ENCODE measurements at regions not wholly inside any gene's neighbourhood (a gene's known extent, or its start where the extent isn't known, plus 50 kb on each side); places are given as distances from the start of the nearest gene placed in this dataset.

DNA sequence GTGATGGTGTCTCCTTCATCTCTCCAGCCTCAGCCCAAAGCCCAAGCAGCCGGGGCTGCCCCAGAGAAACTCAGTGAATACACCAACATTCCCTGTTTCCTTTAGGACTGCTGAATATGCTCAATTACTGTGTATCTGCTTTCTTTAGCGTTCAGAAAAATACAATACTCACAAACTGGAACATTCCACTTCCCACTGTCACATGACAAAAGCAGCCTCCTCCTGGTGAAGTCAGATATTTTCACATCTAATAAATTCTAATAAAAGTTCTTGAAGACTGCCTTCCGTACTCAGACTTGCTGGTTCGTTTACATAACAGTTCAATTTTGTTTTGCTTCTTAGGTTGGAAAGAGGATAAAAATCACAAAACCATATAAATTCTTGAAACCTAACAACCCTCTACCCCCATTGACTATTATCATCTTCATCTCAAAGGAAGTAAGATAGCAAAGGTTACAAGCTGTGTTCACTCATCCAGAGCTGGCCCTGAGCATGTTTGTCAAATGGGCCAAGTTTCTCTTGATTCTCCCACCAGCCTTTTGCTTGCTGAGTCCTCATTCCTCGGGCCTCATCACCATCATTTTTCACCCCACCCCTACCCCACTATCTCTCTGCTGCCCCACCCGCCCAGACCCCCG is 190.8 kb upstream of the HNRNPA3 start:
- DNase-seq (ENCODE audit: low spot score): no peak
- TF ChIP-seq EZH2phosphoT487 (IDR thresholded peaks at IDR 0.05; ENCODE audit: low read depth, severe bottlenecking, unreplicated experiment): no peak
- TF ChIP-seq EZH2 (IDR thresholded peaks at IDR 0.05; ENCODE audit: borderline replicate concordance): no peak
- TF ChIP-seq, protein P1, sequence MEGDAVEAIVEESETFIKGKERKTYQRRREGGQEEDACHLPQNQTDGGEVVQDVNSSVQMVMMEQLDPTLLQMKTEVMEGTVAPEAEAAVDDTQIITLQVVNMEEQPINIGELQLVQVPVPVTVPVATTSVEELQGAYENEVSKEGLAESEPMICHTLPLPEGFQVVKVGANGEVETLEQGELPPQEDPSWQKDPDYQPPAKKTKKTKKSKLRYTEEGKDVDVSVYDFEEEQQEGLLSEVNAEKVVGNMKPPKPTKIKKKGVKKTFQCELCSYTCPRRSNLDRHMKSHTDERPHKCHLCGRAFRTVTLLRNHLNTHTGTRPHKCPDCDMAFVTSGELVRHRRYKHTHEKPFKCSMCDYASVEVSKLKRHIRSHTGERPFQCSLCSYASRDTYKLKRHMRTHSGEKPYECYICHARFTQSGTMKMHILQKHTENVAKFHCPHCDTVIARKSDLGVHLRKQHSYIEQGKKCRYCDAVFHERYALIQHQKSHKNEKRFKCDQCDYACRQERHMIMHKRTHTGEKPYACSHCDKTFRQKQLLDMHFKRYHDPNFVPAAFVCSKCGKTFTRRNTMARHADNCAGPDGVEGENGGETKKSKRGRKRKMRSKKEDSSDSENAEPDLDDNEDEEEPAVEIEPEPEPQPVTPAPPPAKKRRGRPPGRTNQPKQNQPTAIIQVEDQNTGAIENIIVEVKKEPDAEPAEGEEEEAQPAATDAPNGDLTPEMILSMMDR (IDR thresholded peaks at IDR 0.05; ENCODE audit: poor library complexity): no peak
- no peaks in the 10 kb centered on the region for H3K79me2 ChIP-seq
- no peak overlapping the region for H3K4me3 ChIP-seq
- H3K9me3 ChIP-seq (ENCODE audit: low read depth): no peaks in the 10 kb centered on the region
- H3K27ac ChIP-seq: no peak overlapping the region
- H3K27me3 ChIP-seq: peaks cover 3% of the 10 kb centered on the region
- H3K9me2 ChIP-seq (replicated peaks; ENCODE audit: insufficient read depth): no peaks in the 10 kb centered on the region
- H4K20me1 ChIP-seq (ENCODE audit: insufficient read depth, poor library complexity, severe bottlenecking): no peaks in the 10 kb centered on the region
- H3K4me1 ChIP-seq (ENCODE audit: insufficient read depth): no peaks in the 10 kb centered on the region
- no peak overlapping the region for H3K4me2 ChIP-seq
- no peak overlapping the region for H2AFZ ChIP-seq
- 58% methylated on average over 7 of the region's 7 CpGs for WGBS (ENCODE audit: low lambda C conversion rate, missing lambda C conversion rate)
- H3K36me3 ChIP-seq (replicated peaks; ENCODE audit: insufficient read depth, low read depth): no peaks in the 10 kb centered on the region

DNA sequence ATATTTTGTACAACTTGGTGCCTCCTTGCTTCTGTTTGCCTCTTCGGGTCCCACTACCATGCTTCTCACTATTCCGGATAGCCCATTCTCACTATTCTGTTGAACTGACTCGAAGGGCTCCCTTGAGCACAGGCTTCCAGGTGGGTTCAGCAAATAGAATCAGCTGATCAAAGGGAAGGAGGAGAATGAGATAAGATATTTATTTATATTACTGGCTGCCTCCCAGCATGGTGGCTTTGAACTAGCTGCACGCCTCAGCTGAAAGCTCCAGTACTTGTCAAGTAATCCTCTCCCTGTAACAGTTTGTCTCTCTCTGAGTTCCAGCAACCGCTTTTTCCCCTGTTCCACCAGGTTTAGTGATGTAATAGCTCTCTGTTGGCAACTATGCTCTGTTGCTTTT is 187.8 kb upstream of the HNRNPA3 start:
- H3K79me2 ChIP-seq: no peaks in the 10 kb centered on the region
- H3K27me3 ChIP-seq: peaks cover 3% of the 10 kb centered on the region

DNA sequence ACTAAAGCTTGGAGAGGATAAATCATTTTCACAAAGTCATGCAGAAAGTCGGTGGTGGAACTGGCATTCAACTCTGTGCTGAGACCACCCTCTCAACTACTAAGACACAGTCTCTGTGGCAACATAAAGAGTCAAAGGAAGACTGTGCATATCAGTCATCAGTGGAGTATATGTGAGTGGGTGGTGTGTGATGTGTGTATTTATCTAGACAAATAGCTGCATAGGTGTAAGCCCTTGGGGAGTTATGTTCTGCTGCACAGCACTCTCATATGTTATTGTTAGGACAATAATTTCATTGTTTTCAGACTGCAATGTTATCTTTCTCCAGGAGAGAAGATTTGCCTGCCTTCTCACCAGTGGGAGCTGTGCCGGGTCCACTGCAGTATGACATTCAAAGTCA is 186.3 kb upstream of the HNRNPA3 start:
- Histone ChIP-seq H3K36me3 (replicated peaks; ENCODE audit: insufficient read depth, low read depth) (no peaks in the 10 kb centered on the region), H3K27me3 (peaks cover 12% of the 10 kb centered on the region), H3K79me2 (no peaks in the 10 kb centered on the region), H3K4me3 (no peak overlapping the region), H3K9me2 (replicated peaks; ENCODE audit: insufficient read depth) (no peaks in the 10 kb centered on the region), H3K4me2 (no peak overlapping the region), H4K20me1 (ENCODE audit: insufficient read depth, poor library complexity, severe bottlenecking) (no peaks in the 10 kb centered on the region), H3K27ac (no peak overlapping the region), H3K9me3 (ENCODE audit: low read depth) (no peaks in the 10 kb centered on the region), H2AFZ (no peak overlapping the region), H3K4me1 (ENCODE audit: insufficient read depth) (peaks cover 12% of the 10 kb centered on the region)
- no peak for DNase-seq (ENCODE audit: low spot score)
- TF ChIP-seq, protein P1 (IDR thresholded peaks at IDR 0.05; ENCODE audit: poor library complexity): no peak
- TF ChIP-seq EZH2 (IDR thresholded peaks at IDR 0.05; ENCODE audit: borderline replicate concordance) (no peak), EZH2phosphoT487 (IDR thresholded peaks at IDR 0.05; ENCODE audit: low read depth, severe bottlenecking, unreplicated experiment) (no peak)
- WGBS (ENCODE audit: low lambda C conversion rate, missing lambda C conversion rate): 78% methylated on average over 2 of the region's 2 CpGs

More for the DNA sequence above, 187.8 kb upstream of the HNRNPA3 start:
- Histone ChIP-seq H3K4me1 (ENCODE audit: insufficient read depth) (no peaks in the 10 kb centered on the region), H2AFZ (no peak overlapping the region), H3K36me3 (replicated peaks; ENCODE audit: insufficient read depth, low read depth) (no peaks in the 10 kb centered on the region), H3K9me2 (replicated peaks; ENCODE audit: insufficient read depth) (no peaks in the 10 kb centered on the region), H3K4me2 (no peak overlapping the region), H3K9me3 (ENCODE audit: low read depth) (no peaks in the 10 kb centered on the region), H4K20me1 (ENCODE audit: insufficient read depth, poor library complexity, severe bottlenecking) (no peaks in the 10 kb centered on the region), H3K27ac (no peak overlapping the region), H3K4me3 (no peak overlapping the region)
- WGBS (ENCODE audit: low lambda C conversion rate, missing lambda C conversion rate): 42% methylated on average over 5 of the region's 5 CpGs
- DNase-seq (ENCODE audit: low spot score): no peak
- TF ChIP-seq, protein P1 (IDR thresholded peaks at IDR 0.05; ENCODE audit: poor library complexity): no peak
- TF ChIP-seq EZH2phosphoT487 (IDR thresholded peaks at IDR 0.05; ENCODE audit: low read depth, severe bottlenecking, unreplicated experiment) (no peak), EZH2 (IDR thresholded peaks at IDR 0.05; ENCODE audit: borderline replicate concordance) (no peak)
